Stomach (tissue), 8 donors: ENCODE measurements at regions not wholly inside any gene's neighbourhood (a gene's known extent, or its start where the extent isn't known, plus 50 kb on each side); places are given as distances from the start of the nearest gene placed in this dataset.

Source experiments
- DNase-seq, 2 donors: peaks; one replicate each; pipeline versions ENCODE4 v3.0.0 to v3.0.0-alpha.2; 2013 to 2019
- H3K27ac ChIP-seq, 5 donors: fragments of 200-600 bp in 4 of 5; sonication (generic) in 4 of 5; one replicate each; pipeline ENCODE4 v1.5.1; 2013 to 2019; ENCODE audit warnings: mild to moderate bottlenecking in 1 of 5, moderate library complexity in 1 of 5
- H3K27me3 ChIP-seq, 3 donors: fragments of 200-600 bp; sonication (generic); one replicate each; pipeline ENCODE4 v1.5.1; 2017 to 2019; ENCODE audit warnings: mixed run types in 1 of 3
- H3K36me3 ChIP-seq, 4 donors: fragments of 200-600 bp; sonication (generic); 1 replicate in 3 of 4; 2 replicates in 1 of 4; pipeline ENCODE4 v1.5.1; 2016 to 2019
- H3K4me1 ChIP-seq, 4 donors: fragments of 200-600 bp; sonication (generic); one replicate each; pipeline ENCODE4 v1.5.1; 2016 to 2019
- H3K4me3 ChIP-seq, 4 donors: fragments of 200-600 bp; sonication (generic) in 3 of 4; one replicate each; pipeline ENCODE4 v1.5.1; 2016 to 2019; ENCODE audit warnings: mild to moderate bottlenecking in 1 of 4
- H3K9me3 ChIP-seq, 4 donors: fragments of 200-600 bp; sonication (generic); one replicate each; pipeline ENCODE4 v1.5.1; 2016 to 2019
- CTCF ChIP-seq, 7 experiments: fragments of 450-650 bp in 4 of 7; fragments of 200-600 bp in 3 of 7; sonication (generic) in 3 of 7; IDR thresholded peaks; one replicate each; pipeline ENCODE4 v1.5.1; 2016 to 2019; ENCODE audit warnings: antibody characterized with exemption in 7 of 7, control low read depth in 2 of 7, mild to moderate bottlenecking in 1 of 7
- EP300 ChIP-seq: sonication (generic); formaldehyde crosslinking; IDR thresholded peaks from one replicate; pipeline ENCODE4 v1.6.1; 2017; ENCODE audit warnings: antibody characterized with exemption
- POLR2A ChIP-seq, 4 donors: fragments of 450-650 bp; IDR thresholded peaks; one replicate each; pipeline ENCODE4 v1.6.1; 2016; ENCODE audit warnings: antibody characterized with exemption in 4 of 4, control low read depth in 2 of 4, mild to moderate bottlenecking in 1 of 4, moderate library complexity in 1 of 4
- POLR2AphosphoS5 ChIP-seq, 3 donors: sonication (generic); formaldehyde crosslinking; IDR thresholded peaks; one replicate each; pipeline ENCODE4 v1.6.1; 2016; ENCODE audit warnings: antibody characterized with exemption in 3 of 3
- WGBS, 5 donors: extraction: QIAGEN DNeasy Blood & Tissue Kit in 3 of 5; methylation state at CpG; one replicate each; pipeline versions ENCODE4 v1.1.5 to v1.1.7; 2013 to 2018; 5-methylcytosine and 5-hydroxymethylcytosine counted together
- intact Hi-C: fragments of 100-400 bp; cut with DNase I; formaldehyde crosslinking; loops from one replicate; pipeline ENCODE4 v1.15.1; 2023; ENCODE audit warnings: low total_unique reads
- donor health status: healthy with polysubstance abuse.
- donor health status: Bipolar disorder and iron deficiency.
- donor health status: healthy.

- H3K4me3 ChIP-seq = no peak overlapping the region
- TF ChIP-seq CTCF (IDR thresholded peaks at IDR 0.05) = no peak
- TF ChIP-seq EP300 = no peak
- TF ChIP-seq POLR2A (IDR thresholded peaks at IDR 0.05) = no peak
- no peak for TF ChIP-seq POLR2AphosphoS5 (IDR thresholded peaks at IDR 0.05)
- peaks cover 0 to 4% (median 0%) of the 10 kb centered on the region in 4 donors for H3K9me3 ChIP-seq
- no peak overlapping the region for H3K27ac ChIP-seq
- intact Hi-C loops = no loop called here
- no peaks in the 10 kb centered on the region for H3K36me3 ChIP-seq
- no peak for DNase-seq
- no peaks in the 10 kb centered on the region for H3K27me3 ChIP-seq
- no peaks in the 10 kb centered on the region for H3K4me1 ChIP-seq
Observed at GRCh38 chr11:95548416-95548815, 241.2 kb downstream of the FAM76B start.

GRCh38 chr11:95547976-95548375 is 241.6 kb downstream of the FAM76B start:
- DNase-seq = no peak
- intact Hi-C loops = no loop called here

GRCh38 chr11:95547186-95547585 is 242.4 kb downstream of the FAM76B start:
- TF ChIP-seq CTCF (IDR thresholded peaks at IDR 0.05) (no peak), POLR2A (IDR thresholded peaks at IDR 0.05) (no peak), POLR2AphosphoS5 (IDR thresholded peaks at IDR 0.05) (no peak), EP300 (no peak)

More at GRCh38 chr11:95547976-95548375, 241.6 kb downstream of the FAM76B start:
- Histone ChIP-seq H3K36me3 (no peaks in the 10 kb centered on the region), H3K27me3 (no peaks in the 10 kb centered on the region), H3K9me3 (peaks cover 0 to 4% (median 0%) of the 10 kb centered on the region in 4 donors), H3K27ac (no peak overlapping the region), H3K4me1 (no peaks in the 10 kb centered on the region), H3K4me3 (no peak overlapping the region)
- no peak for TF ChIP-seq CTCF (IDR thresholded peaks at IDR 0.05)
- TF ChIP-seq POLR2AphosphoS5 (IDR thresholded peaks at IDR 0.05) = no peak
- no peak for TF ChIP-seq POLR2A (IDR thresholded peaks at IDR 0.05)
- no peak for TF ChIP-seq EP300

GRCh38 chr11:95545116-95545875 is 244.3 kb downstream of the FAM76B start:
- no peak for DNase-seq
- H3K27ac ChIP-seq = no peak overlapping the region
- no peaks in the 10 kb centered on the region for H3K9me3 ChIP-seq
- 68 to 77% (median 74%) methylated on average over 9 of the region's 9 CpGs for WGBS, 5 donors
- H3K4me1 ChIP-seq = no peaks in the 10 kb centered on the region
- TF ChIP-seq POLR2AphosphoS5 (IDR thresholded peaks at IDR 0.05) = no peak
- TF ChIP-seq POLR2A (IDR thresholded peaks at IDR 0.05) = no peak
- TF ChIP-seq EP300 = no peak
- no peak for TF ChIP-seq CTCF (IDR thresholded peaks at IDR 0.05)
- H3K27me3 ChIP-seq = no peaks in the 10 kb centered on the region
- intact Hi-C loops = no loop called here
- no peak overlapping the region for H3K4me3 ChIP-seq
- H3K36me3 ChIP-seq = no peaks in the 10 kb centered on the region

More at GRCh38 chr11:95547186-95547585, 242.4 kb downstream of the FAM76B start:
- Histone ChIP-seq H3K4me1 (no peaks in the 10 kb centered on the region), H3K27me3 (no peaks in the 10 kb centered on the region), H3K27ac (no peak overlapping the region), H3K4me3 (no peak overlapping the region), H3K9me3 (peaks cover 0 to 4% (median 0%) of the 10 kb centered on the region in 4 donors), H3K36me3 (no peaks in the 10 kb centered on the region)
- DNase-seq = no peak
- WGBS, 5 donors = 54 to 81% (median 67%) methylated on average over 2 of the region's 2 CpGs
- intact Hi-C loops = no loop called here
